ENCODE measurements at regions not wholly inside any gene's neighbourhood (a gene's known extent, or its start where the extent isn't known, plus 50 kb on each side); places are given as distances from the start of the nearest gene placed in this dataset.

- DNase-seq: no peak
Observed at GRCh38 chr4:110271986-110272385, 73.6 kb upstream of the ELOVL6 start.

DNA sequence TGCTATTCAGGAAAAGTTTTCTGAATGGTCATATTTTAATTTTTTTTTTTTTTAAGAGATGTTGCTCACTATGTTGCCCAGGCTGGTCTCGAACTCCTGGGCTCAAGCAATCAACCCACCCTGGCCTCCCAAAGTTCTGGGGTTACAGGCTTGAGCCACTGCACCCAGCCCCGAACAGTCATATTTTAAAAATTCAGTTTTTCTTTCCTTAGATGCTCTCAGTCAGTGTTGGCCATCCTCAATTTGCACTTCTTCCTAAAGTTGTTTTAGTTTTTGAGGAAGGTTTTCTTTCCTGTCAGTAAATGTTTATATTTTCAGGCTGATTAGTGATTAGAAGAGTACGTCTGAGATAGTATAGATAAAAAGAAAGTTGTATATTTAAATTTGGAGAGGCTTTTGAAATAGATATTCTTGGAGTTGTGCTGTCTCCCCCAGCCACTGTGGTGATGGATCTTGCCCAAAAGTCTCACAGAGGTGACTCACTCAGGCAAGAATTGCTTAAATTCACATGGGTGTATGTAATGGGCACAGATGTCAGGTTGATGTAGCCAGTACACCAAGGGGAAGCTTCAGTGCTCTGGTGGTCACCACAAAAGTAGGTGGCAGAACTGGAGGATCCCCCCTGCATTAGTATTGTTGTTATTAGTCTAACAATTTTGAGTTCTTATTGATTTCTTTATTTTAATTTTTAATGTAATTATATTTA, 72.2 kb upstream of the ELOVL6 start:
- DNase-seq: no peak

DNA sequence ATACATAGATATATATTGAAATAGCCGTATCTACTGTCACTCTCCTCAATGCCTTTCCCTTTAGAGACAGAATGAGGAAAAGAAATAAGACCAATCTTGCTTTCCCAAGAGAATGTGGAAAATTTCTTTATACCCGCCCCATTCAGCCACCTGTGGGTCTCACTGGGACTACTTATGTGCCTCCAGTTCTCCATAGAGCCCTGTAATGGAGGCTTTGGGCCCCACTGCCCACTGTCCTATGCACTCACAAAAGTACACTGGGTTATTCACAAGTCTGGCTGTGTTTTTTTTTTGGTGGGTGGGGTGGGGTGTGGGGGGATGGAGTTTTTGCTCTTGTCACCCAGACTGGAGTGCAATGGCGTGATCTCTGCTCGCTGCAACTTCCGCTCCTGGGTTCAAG, 70.4 kb upstream of the ELOVL6 start:
- no peak for DNase-seq

GRCh38 chr4:110268352-110268751, 69.9 kb upstream of the ELOVL6 start:
- DNase-seq: peak; percentile 58

DNA sequence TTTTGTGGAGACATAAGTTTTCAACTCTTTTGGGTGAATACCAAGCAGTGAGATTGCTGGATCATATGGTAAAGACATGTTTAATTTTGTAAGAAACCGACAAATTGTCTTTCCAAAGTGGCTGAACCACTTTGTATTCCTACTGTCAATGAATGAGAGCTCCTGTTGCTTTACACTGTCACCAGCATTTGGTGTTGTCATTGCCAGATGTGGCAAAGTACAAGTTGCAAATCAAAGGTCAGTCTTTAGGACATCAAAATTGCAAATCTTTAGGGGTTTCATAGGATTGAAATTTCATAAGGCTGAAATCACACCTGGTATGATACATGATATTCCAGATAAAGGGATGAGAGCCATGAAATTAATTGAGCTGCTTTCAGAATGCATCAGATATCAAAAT, 67.7 kb upstream of the ELOVL6 start:
- DNase-seq: no peak

- no peak for DNase-seq
Observed at GRCh38 chr4:110265001-110265400, 66.6 kb upstream of the ELOVL6 start.

GRCh38 chr4:110260299-110260698, 61.9 kb upstream of the ELOVL6 start:
- no peak for DNase-seq

DNA sequence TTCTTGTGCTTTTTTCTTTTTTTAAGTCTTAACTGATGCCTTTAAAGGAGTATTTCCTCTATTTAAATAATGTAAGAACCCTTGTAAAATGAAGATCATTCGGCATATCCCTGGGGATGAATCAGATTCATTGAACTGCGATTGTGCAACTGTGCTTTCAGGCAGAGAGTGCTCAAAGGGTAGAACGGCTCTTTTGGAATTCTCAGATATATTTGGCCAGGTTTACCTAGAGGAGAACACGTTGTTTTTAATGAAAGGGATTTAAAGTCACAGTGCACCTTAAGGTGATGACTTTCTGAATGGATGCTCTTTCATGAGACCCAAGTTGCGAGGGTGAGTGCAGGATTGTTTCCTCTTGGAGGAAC, 51.6 kb upstream of the ELOVL6 start:
- no peak for DNase-seq

- DNase-seq: no peak
Observed at GRCh38 chr4:110248831-110249253, 50.4 kb upstream of the ELOVL6 start.
